Heart right ventricle (tissue), 16 donors: ENCODE measurements at regions not wholly inside any gene's neighbourhood (a gene's known extent, or its start where the extent isn't known, plus 50 kb on each side); places are given as distances from the start of the nearest gene placed in this dataset.

Experiments used
- ATAC-seq, 8 donors: fragments of 200-7000 bp; cut with Tn5 transposase; one replicate each; pipeline ENCODE4 v1.9.1; 2020; ENCODE audit warnings: mild to moderate bottlenecking in 8 of 8, moderate library complexity in 8 of 8, moderate number of reproducible peaks in 1 of 8
- DNase-seq, 2 donors: peaks; one replicate each; pipeline ENCODE4 v3.0.0-alpha.2; 2020
- H3K27ac ChIP-seq, 10 donors: fragments of 200-600 bp; sonication (generic) in 2 of 10; one replicate each; pipeline versions ENCODE4 v1.5.0 to v1.8.0; 2020 to 2022; ENCODE audit warnings: mild to moderate bottlenecking in 3 of 10
- H3K27me3 ChIP-seq, 7 donors: fragments of 200-600 bp; one replicate each; pipeline ENCODE4 v1.8.0; 2021 to 2022; ENCODE audit warnings: mild to moderate bottlenecking in 2 of 7
- H3K36me3 ChIP-seq, 9 donors: fragments of 200-600 bp; sonication (generic) in 1 of 9; one replicate each; pipeline versions ENCODE4 v1.5.0 to v1.8.0; 2020 to 2022; ENCODE audit warnings: mild to moderate bottlenecking in 2 of 9
- H3K4me1 ChIP-seq, 9 donors: fragments of 200-600 bp; sonication (generic) in 1 of 9; one replicate each; pipeline versions ENCODE4 v1.5.0 to v1.8.0; 2020 to 2022; ENCODE audit warnings: mild to moderate bottlenecking in 4 of 9
- H3K4me3 ChIP-seq, 10 donors: fragments of 200-600 bp; sonication (generic) in 2 of 10; one replicate each; pipeline versions ENCODE4 v1.5.0 to v1.8.0; 2020 to 2022; ENCODE audit warnings: mild to moderate bottlenecking in 7 of 10, moderate library complexity in 2 of 10
- H3K9me3 ChIP-seq, 11 donors: fragments of 200-600 bp in 10 of 11; sonication (generic) in 2 of 11; one replicate each; pipeline versions ENCODE4 v1.5.0 to v1.8.0; 2013 to 2022; ENCODE audit warnings: mild to moderate bottlenecking in 2 of 11, control low read depth in 1 of 11, moderate library complexity in 1 of 11
- CTCF ChIP-seq, 9 donors: fragments of 200-600 bp; sonication (generic) in 2 of 9; IDR thresholded peaks; one replicate each; pipeline versions ENCODE4 v1.5.0 to v1.8.0; 2021 to 2022; ENCODE audit warnings: antibody characterized with exemption in 9 of 9, mild to moderate bottlenecking in 5 of 9, moderate library complexity in 1 of 9
- WGBS, 2 donors: extraction: QIAGEN DNeasy Blood & Tissue Kit; methylation state at CpG; one replicate each; pipeline ENCODE4 v1.1.7; 2013; ENCODE audit warnings: inconsistent platforms in 1 of 2; 5-methylcytosine and 5-hydroxymethylcytosine counted together
- intact Hi-C, 10 donors: fragments of 100-400 bp; cut with DNase I; formaldehyde crosslinking; loops; one replicate each; pipeline versions ENCODE4 v1.11.1 to v1.14.2; 2022
- donor health status: Arrhythmogenic right ventricular cardiomyopathy.
- donor health status: ischemic (EF 13 %, LVEDD 7.1; RV severe dilation, severe dysfunction).
- donor health status: healthy with polysubstance abuse.
- donor health status: DM: no; HTN: yes; CAD: no.
- donor health status: DM: no; HTN: no; CAD: no.
- donor health status: ischemic (EF 25% LVEDD 6.9; RV normal size, moderate dysfunction).
- donor health status: ischemic (EF 25% LVEDD 5.7; RV mildly dilated, moderate dysfunction).
- donor health status: healthy.
- donor health status: DM: yes; HTN: yes; CAD: no.
- donor health status: Ischemic cardiomyopathy.
- donor health status: ischemic (EF 35%, LVEDD 5.7; RV mildly dilated, moderate dysfunction).
- donor health status: nonischemic (EF 11% LVEDD 7.7; RV severe dilation, severe dysfunction).
- donor health status: DM: yes; HTN: yes; CAD: no.
- donor health status: PGD.
- donor health status: ischemic (EF 29% LVEDD 5.4; RV normal size, mild dysfunction).
- donor health status: nonischemic (EF 23%, LVEDD 6.1; RV moderate dilation, normal function).

DNA sequence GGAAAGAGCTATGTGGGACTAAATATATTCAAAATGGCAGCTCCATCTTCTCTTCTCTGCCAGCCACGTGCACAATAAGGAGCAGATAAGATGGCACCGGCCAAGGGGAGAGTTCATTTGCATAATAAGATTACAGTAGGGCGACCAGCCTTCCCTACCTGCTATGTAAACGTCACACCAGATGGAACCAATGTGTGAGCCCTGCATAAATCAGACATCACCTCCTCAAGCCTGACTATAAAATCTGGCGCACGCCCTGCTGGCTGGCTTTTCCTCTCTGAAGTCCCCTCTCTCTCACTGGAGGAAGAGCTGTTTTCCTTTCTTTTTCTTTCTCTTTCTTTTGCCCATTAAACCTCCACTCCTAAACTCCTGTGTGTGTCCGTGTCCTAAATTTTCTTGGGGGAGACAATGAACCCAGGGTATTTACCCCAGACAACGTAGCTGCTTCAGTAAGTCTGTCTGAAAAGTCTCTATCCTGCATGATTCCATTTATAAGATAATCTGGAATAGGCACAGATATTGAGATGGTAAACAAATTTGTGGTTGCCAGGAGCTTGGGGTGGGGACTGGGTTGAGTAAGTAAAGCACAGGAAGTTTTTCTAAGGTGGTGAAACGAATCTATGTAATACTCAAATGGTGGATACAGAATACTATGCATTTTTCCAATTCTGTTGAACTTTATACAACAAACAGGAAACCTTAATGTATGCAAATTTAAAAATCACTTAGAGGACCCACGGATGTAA is 670.0 kb upstream of the KIRREL3 start:
- no peak overlapping the region for H3K27ac ChIP-seq
- no peaks in the 10 kb centered on the region for H3K36me3 ChIP-seq
- H3K4me3 ChIP-seq = no peak overlapping the region
- WGBS, 2 donors = 65 to 67% methylated on average over 10 of the region's 10 CpGs
- TF ChIP-seq CTCF (IDR thresholded peaks at IDR 0.05) = no peak
- intact Hi-C loops = no loop called here
- H3K4me1 ChIP-seq = peaks cover 0 to 5% (median 0%) of the 10 kb centered on the region in 9 donors
- H3K9me3 ChIP-seq = peaks cover 0 to 19% (median 0%) of the 10 kb centered on the region in 11 donors
- ATAC-seq (no peak), DNase-seq (no peak)
- no peaks in the 10 kb centered on the region for H3K27me3 ChIP-seq

- no peak for TF ChIP-seq CTCF (IDR thresholded peaks at IDR 0.05)
- 33 to 46% methylated on average over 6 of the region's 6 CpGs for WGBS, 2 donors
- no peaks in the 10 kb centered on the region for H3K36me3 ChIP-seq
- no peaks in the 10 kb centered on the region for H3K27me3 ChIP-seq
- H3K4me1 ChIP-seq = peaks cover 0 to 7% (median 0%) of the 10 kb centered on the region in 9 donors
- peaks cover 0 to 14% (median 0%) of the 10 kb centered on the region in 11 donors for H3K9me3 ChIP-seq
- DNase-seq (no peak), ATAC-seq (no peak)
- H3K27ac ChIP-seq = no peak overlapping the region
- intact Hi-C loops = no loop called here
- no peak overlapping the region for H3K4me3 ChIP-seq
Measured at GRCh38 chr11:127656116-127656836, 655.7 kb upstream of the KIRREL3 start.

DNA sequence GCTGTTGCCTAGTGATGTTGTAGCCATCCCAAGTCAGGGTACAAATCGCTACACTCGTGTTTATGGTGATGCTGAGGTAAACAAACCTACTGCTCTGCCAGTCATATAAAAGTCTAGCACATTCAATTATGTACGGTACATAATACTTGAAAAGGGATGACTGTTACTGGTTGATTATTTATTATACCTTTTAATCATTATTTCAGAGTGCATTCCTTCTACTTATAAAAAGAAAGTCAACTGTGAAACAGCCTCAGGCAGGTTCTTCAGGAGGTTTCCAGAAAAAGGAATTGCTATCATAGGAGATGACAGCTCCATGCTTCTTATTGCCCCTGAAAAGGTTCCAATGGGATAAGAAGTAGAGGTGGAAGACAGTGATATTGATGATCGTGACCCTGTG is 652.5 kb upstream of the KIRREL3 start:
- intact Hi-C loops = no loop called here
- no peak for TF ChIP-seq CTCF (IDR thresholded peaks at IDR 0.05)
- ATAC-seq (no peak), DNase-seq (no peak)
- Histone ChIP-seq H3K9me3 (peaks cover 0 to 6% (median 0%) of the 10 kb centered on the region in 11 donors), H3K27ac (no peak overlapping the region), H3K4me3 (no peak overlapping the region), H3K27me3 (no peaks in the 10 kb centered on the region), H3K36me3 (no peaks in the 10 kb centered on the region), H3K4me1 (peaks cover 0 to 7% (median 0%) of the 10 kb centered on the region in 9 donors)
- WGBS, 2 donors = 92 to 93% methylated on average over 4 of the region's 4 CpGs

DNA sequence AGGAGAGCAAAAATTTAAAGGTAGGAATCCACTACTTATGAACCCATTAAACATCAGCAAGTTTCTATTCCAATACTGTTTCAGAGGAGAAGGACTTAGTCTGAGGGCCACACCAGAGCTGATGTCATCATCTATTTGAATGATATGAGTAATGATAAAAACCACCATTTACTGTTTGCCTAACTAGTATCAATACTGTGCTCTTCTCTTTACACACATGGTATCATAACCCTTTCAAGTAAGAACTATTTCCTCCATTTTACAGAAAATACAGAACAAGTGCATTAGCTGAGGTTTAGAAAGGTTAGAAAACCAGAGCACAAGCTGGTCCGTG is 651.3 kb upstream of the KIRREL3 start:
- ATAC-seq (no peak), DNase-seq (no peak)
- WGBS, 2 donors = 72 to 80% methylated on average over 1 of the region's 1 CpG
- no peaks in the 10 kb centered on the region for H3K36me3 ChIP-seq
- H3K9me3 ChIP-seq = no peaks in the 10 kb centered on the region
- peaks cover 0 to 7% (median 0%) of the 10 kb centered on the region in 9 donors for H3K4me1 ChIP-seq
- no peak overlapping the region for H3K27ac ChIP-seq
- intact Hi-C loops = no loop called here
- H3K27me3 ChIP-seq = no peaks in the 10 kb centered on the region
- H3K4me3 ChIP-seq = no peak overlapping the region
- TF ChIP-seq CTCF (IDR thresholded peaks at IDR 0.05) = no peak
